BJ (cell line): ENCODE measurements at regions not wholly inside any gene's neighbourhood (a gene's known extent, or its start where the extent isn't known, plus 50 kb on each side); places are given as distances from the start of the nearest gene placed in this dataset.

Experiments used
- CTCF ChIA-PET: fragments of 350-600 bp; formaldehyde crosslinking; extraction: SDS; loops from one replicate; lab custom pipeline; 2021; ENCODE audit warnings: antibody characterized with exemption, inconsistent platforms; lab: Yijun Ruan, JAX
- POLR2A ChIA-PET: fragments of 300-600 bp; sonication (Branson Sonifier 250); formaldehyde crosslinking; extraction: SDS; loops from one replicate; lab custom pipeline; 2021; ENCODE audit warnings: antibody characterized with exemption; lab: Charles Lee
- DNase-seq: peaks from one replicate; pipeline ENCODE4 v3.0.0-alpha.2; 2011; ENCODE audit warnings: low read depth
- H3K27me3 ChIP-seq: 2 replicates; pipeline ENCODE4 v1.6.0; 2011; ENCODE audit warnings: low read length; ENCODE audit not compliant: control insufficient read depth, insufficient read depth
- H3K36me3 ChIP-seq: 2 replicates; pipeline ENCODE4 v1.5.1; 2011; ENCODE audit warnings: low read length; ENCODE audit not compliant: control insufficient read depth, insufficient read depth
- H3K4me3 ChIP-seq: 2 replicates; pipeline ENCODE4 v1.5.1; 2011; ENCODE audit warnings: low read depth, mild to moderate bottlenecking, control low read depth, low read length
- TF ChIP-seq, protein P1 (sequence below): IDR thresholded peaks from 2 replicates; pipeline ENCODE4 v1.5.1; 2011; ENCODE audit warnings: low read depth, mild to moderate bottlenecking, control low read depth, inconsistent platforms, low read length, moderate library complexity; ENCODE audit not compliant: insufficient read depth

DNA sequence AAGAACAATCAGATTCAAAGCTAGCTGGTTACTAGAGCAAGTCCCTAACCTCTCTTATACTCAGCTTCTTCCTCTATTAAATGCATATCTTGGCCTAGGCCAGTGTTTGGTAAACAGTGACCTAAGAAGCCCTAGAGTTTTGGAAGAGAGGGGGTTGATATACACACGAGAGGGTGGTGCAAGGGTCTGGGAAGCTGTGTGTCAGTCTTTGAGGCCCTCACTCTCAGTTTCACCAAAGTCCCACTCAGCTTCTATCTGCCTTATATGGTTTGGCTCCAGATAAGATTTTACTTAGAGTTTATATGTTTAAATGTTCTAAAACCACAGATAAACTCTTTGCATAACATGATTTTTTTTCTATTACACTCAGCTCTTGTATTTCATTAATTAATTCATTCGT is 526.1 kb upstream of the BTBD3 start:
- ChIA-PET POLR2A (no interaction called here), CTCF (no interaction called here)
- Histone ChIP-seq H3K36me3 (no peaks in the 10 kb centered on the region), H3K4me3 (no peak overlapping the region), H3K27me3 (no peaks in the 10 kb centered on the region)
- no peak for DNase-seq
- TF ChIP-seq, protein P1, sequence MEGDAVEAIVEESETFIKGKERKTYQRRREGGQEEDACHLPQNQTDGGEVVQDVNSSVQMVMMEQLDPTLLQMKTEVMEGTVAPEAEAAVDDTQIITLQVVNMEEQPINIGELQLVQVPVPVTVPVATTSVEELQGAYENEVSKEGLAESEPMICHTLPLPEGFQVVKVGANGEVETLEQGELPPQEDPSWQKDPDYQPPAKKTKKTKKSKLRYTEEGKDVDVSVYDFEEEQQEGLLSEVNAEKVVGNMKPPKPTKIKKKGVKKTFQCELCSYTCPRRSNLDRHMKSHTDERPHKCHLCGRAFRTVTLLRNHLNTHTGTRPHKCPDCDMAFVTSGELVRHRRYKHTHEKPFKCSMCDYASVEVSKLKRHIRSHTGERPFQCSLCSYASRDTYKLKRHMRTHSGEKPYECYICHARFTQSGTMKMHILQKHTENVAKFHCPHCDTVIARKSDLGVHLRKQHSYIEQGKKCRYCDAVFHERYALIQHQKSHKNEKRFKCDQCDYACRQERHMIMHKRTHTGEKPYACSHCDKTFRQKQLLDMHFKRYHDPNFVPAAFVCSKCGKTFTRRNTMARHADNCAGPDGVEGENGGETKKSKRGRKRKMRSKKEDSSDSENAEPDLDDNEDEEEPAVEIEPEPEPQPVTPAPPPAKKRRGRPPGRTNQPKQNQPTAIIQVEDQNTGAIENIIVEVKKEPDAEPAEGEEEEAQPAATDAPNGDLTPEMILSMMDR = no peak

GRCh38 chr20:11394145-11394833 is 523.4 kb upstream of the BTBD3 start:
- Histone ChIP-seq H3K36me3 (no peaks in the 10 kb centered on the region), H3K4me3 (no peak overlapping the region), H3K27me3 (no peaks in the 10 kb centered on the region)
- ChIA-PET CTCF (no interaction called here), POLR2A (no interaction called here)
- DNase-seq = peak; percentile 56
- TF ChIP-seq, protein P1 = no peak

- POLR2A ChIA-PET = no interaction called here
- TF ChIP-seq, protein P1 = no peak
- no peak overlapping the region for H3K4me3 ChIP-seq
- DNase-seq = no peak
- H3K27me3 ChIP-seq = no peaks in the 10 kb centered on the region
- no peaks in the 10 kb centered on the region for H3K36me3 ChIP-seq
- CTCF ChIA-PET = interaction anchor here (1.0 kb wide), 1 partner anchor 14 kb away, joined by 3 read pairs; no protein-coding TSS in a partner anchor
Observed at GRCh38 chr20:11395581-11395980, 522.1 kb upstream of the BTBD3 start.

DNA sequence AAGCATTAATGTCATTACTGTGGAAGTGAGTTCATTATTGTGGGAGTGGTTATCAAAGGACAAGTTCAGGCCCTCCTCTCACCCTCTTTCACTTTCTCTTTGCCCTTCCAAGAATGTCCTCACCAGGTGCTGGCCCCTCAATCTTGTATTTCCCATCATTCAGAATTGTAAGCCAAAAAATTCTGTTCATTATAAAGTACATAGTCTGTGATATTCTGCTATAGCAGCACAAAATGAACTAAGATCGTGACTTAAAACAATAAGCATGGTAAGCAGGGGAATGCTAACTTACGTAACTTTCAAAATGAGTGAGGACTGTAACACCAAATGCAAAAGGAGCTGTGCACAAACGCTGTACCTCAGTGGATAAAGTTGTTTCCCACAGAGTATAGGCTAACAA is 515.7 kb upstream of the BTBD3 start:
- no peaks in the 10 kb centered on the region for H3K27me3 ChIP-seq
- no peaks in the 10 kb centered on the region for H3K36me3 ChIP-seq
- no peak for DNase-seq
- ChIA-PET POLR2A (no interaction called here), CTCF (no interaction called here)
- TF ChIP-seq, protein P1 = no peak
- H3K4me3 ChIP-seq = no peak overlapping the region

DNA sequence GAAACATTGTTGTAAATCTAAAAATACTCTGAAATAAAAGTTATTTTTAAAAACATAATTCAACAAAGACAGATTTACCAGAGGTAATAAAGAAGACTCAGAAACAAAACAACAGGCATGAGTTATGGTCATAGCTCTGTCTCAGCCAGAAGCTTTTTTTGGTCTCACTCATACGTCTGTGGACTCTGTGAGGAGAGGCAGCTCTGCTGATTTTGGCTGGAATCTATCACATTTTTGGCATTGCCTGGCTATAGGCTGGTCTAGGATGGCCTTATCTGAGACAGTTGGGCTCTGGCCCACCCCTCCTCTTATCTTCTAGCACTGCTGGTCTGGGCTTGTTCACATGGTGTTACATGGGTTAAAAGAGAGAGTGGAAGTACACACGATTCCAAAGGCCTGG is 514.0 kb upstream of the BTBD3 start:
- Histone ChIP-seq H3K4me3 (no peak overlapping the region), H3K36me3 (no peaks in the 10 kb centered on the region), H3K27me3 (no peaks in the 10 kb centered on the region)
- ChIA-PET CTCF (no interaction called here), POLR2A (interaction anchor here (0.6 kb wide), 1 partner anchor 794 kb away, joined by 4 read pairs; no protein-coding TSS in a partner anchor)
- TF ChIP-seq, protein P1 = no peak
- DNase-seq = no peak
